Activated effector memory CD4-positive, alpha-beta T cell treated with anti-CD3 and anti-CD28 coated beads, Interleukin-2, amount 50 U/mL, for 16 hours (primary cell): ENCODE measurements at regions not wholly inside any gene's neighbourhood (a gene's known extent, or its start where the extent isn't known, plus 50 kb on each side); places are given as distances from the start of the nearest gene placed in this dataset.
"Not testable (repeated sequence)": the region's sequence is repeated elsewhere in the genome, so short reads cannot be mapped to it uniquely, and the experiment has no call there.

Source experiments
- DNase-seq: peaks from one replicate; pipeline ENCODE4 v3.0.0-alpha.2; 2020

DNA sequence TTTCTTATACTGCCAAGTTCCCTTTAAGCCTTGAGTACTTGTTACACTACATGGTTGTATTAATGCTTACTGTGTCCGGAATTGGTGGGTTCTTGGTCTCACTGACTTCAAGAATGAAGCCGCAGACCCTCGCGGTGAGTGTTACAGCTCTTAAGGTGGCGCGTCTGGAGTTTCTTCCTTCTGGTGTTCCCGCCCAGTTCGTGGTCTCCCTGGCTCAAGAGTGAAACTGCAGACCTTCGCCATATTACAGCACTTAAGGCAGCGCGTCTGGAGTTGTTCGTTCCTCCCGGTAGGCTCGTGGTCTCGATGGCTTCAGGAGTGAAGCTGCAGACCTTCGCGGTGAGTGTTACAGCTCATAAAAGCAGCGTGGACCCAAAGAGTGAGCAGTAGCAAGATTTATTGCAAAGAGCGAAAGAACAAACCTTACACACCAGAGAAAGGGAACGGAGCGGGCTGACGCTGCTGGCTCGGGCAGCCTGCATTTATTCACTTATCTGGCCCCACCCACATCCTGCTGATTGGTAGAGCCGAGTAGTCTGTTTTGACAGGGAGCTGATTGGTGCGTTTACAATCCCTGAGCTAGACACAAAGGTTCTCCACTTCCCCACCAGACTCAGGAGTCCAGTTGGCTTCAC is 1171.3 kb upstream of the B3GALT2 start:
- DNase-seq, result not testable (repeated sequence)

DNA sequence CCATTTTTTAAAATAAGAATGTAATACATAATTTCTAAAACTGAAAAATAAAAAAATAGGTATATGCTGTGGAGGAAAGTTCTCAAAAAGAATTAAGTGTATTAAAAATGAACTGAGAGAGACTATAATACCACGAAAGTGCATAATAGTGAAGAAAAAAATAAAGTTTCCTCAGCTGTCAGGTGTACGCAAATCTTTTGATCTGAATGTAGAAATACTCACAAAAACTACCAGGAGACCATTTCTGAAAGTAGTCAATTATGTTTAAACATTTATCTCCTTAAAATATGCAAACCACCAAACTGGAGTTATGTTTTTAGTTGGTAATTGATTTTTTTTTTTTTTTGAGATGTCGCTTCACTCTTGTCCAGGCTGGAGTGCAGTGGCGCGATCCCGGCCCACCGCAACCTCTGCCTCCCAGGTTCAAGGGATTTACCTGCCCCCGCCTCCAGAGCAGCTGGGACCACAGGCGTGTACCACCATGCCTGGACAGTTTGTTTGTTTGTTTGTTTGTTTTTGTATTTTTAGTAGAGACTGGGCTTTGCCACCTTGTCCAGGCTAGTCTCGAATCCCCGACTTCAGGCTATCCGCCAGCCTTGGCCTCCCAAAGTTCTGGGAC is 1169.2 kb upstream of the B3GALT2 start:
- DNase-seq, result no peak

DNA sequence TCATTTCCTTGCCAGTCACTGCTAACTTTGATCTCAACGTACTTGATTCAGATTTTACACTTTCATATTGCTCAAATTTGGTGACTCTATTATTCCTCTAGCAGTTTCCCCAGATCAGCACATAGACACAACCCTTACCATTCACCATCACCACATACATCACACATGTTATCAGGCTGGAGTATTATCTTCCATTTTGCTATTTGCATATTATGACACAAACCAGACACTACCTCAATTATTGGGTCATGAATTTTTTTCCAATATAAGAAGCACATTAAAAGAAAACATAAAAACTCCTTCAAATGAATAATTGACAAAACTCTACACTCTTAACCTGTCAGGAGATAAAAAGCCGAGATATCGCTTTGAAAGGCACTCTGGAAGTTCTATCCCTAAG is 1166.7 kb upstream of the B3GALT2 start:
- DNase-seq, result no peak

DNA sequence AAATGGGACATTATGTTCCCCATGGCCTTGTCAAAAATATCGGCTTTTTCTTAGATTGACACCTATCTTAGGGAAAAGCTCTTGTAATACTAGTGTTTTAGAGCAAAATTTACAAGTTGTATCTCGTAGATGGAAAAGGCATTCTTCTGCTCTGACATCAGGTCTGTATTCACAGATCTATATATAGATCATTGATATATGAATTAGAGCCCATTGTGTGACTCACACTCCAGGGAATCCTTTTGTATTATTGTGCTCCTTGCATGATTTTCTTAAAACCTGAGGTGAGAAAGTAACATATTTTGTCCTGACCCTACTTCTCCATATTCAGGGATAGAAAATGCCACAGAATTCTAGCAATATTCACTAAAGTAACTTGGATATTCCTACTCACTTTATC is 1160.8 kb upstream of the B3GALT2 start:
- DNase-seq, result no peak

DNA sequence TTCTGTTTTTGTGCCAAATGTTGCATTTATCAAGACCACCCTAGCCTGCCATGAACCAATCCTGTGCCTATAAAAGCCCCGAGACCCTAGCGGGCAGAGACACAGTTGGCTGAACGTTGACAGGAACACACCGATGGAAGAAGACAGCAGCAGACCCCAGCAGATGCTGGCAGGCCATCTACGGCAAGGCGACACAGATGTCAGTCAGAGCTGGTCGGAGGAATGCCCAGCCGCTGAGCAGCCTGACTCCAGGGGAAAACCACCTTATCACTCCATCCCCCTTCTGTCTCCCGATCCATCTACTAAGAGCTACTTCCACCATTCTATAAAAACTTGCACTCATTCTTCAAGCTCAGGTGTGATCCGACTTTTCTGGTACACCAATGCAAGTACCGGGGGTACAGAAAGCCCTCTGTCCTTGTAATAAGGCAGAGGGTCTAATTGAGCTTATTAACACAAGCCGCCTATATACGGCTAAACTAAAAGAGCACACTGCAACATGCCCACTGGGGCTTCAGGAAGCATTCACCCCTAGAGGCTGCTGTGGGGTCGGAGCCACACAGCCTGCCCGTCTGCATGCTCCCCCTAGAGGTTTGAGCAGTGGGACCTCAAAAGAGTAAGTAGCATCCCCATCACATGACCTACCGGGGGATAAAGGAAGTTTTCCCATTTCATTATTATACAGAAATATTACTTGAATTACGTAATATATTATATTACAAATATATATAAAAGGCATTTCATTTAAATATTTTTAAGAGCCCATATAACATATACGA is 1156.3 kb upstream of the B3GALT2 start:
- DNase-seq, result no peak

DNA sequence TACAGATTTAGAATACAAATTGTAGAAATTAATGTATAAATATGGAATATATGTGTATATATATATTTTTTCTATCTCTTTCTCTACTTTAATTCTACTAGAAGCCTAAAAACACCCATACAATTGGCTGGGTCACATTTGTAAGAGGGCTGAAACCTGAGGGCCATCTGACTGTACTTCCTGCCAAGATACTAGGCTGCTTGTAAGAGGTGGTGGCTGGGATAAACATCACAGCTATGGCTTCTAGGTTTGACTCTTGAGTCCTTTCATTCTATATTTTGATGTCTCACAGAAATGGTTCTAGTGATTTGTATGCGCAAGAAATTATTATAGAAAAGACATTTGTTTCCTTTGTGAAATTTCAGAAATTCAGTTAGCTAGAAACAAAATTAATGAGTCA is 1155.2 kb upstream of the B3GALT2 start:
- no peak for DNase-seq

DNA sequence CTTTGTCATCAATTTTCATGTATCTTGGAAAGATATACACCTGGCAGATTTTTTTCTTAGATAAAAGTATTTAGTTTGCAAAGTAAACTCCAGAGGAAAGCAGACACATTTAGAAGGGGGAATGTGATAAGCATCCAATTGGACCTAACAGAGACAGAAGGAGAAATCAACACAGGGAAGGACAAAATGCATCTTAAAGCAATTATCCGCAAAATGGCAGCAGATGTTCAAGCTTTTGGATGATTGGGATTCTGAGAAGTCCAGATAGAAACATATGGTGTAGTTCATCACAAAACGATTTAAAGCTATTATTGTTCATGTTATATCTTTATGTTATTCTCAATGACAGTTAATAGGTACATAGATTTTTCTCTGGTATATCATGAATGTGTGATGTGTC is 1153.1 kb upstream of the B3GALT2 start:
- DNase-seq, result no peak

DNA sequence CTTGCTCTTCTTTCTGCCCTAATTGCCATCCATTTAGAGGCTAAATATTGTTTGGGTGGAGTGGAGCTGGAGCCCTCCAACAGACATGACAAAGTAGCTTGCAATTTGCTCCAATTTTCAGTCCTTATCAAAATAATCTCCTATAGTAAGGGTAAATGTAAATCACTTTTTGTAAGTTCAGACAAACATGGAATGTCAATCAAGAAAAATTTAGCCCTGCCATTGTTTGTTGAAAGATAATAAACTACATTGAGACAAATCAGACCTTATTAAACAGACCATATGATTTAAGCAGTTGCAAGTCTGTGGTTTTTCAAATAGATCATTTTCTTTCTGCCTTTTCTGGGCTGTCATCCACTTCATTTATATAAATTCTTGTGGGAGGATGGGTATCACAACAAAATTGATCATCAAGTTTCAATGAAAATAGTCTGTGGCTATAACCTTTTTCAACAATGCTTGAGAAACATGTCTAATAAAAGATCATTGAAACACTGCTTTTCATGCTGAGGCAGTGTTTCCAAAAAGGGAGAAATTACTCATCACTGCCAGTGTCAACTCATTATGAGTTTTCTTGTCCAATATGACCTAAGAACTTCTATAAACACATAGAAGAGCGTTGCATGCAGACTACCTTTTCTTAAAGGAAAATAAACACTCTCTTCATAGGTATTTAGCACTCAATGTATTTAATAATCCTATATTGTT is 1152.0 kb upstream of the B3GALT2 start:
- no peak for DNase-seq

DNA sequence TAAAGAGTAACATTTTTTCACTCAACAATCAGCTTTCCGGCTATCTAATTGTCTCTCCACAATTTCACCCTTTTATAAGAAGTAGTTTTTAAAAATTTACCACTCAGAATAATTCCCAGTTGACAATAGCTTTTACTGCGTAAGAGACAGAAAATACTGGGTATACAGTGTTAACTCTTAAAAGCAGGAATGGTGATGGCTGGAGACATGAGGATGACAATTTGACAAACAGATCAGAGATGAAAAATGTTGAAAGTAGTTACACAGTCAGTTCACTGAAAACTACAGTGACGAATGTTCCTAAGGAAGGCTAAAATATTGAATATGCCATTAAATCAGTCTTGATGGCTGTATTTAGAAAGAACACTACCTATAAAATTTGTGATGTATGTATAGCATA is 1146.8 kb upstream of the B3GALT2 start:
- DNase-seq, result no peak

DNA sequence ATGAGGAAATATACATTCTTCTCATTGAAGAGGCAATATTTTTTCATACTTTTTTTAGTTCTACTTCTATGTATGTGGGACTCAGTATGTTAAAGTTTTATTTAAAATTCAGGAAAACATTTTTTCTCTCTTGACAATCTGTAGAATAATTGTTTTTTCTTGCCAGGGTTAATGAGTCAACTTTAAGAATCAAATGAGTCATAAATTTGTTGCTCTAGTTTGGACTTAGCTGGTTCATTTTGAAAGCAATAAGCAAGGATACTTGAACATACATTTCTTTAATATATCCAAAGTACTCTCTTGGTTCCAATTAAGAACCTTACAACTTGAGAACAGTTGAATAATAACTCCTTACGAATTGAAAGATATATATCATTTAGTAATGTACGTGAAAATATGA is 1145.3 kb upstream of the B3GALT2 start:
- DNase-seq, result no peak

DNA sequence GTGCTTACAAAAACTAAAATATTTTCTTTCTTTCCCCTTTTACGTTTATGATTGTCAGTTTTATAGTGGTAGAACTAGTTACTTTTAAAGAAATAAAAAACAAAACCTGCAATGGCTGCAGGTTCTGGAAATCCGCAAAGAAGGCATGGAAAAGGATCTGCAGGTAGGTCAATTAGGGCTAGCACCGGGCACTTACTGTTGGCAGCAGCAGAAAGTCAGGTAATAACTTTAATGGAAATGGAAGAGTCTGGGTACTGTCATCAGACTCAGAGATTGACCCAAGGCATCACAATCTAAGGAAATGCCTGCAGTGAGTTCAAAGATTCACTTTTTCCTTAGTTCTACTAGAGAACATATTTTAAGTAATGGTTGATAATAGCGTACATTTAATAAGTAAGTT is 1136.3 kb upstream of the B3GALT2 start:
- DNase-seq, result no peak

DNA sequence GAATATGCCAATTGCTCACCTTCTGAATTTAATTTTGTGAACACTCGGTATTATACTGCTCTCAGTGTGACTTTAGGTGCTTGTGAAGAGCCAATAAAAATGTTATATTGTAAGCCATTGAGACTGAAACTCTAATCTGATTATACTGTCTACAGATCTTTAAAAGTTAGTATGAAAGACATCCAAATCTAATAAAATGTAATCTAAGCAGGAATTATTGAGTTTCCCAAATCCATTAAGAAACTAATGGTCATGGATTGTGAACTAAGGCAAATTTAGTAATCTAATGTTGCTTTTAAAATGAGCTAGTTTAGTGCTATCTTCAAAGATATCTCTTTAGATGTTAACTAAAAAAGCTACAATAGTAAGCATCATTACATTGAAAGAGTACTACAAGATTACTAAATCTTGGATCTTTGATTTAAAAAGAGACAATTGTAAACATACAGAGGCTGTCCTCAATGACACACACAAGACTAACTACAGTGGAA is 1132.4 kb upstream of the B3GALT2 start:
- DNase-seq, result no peak

DNA sequence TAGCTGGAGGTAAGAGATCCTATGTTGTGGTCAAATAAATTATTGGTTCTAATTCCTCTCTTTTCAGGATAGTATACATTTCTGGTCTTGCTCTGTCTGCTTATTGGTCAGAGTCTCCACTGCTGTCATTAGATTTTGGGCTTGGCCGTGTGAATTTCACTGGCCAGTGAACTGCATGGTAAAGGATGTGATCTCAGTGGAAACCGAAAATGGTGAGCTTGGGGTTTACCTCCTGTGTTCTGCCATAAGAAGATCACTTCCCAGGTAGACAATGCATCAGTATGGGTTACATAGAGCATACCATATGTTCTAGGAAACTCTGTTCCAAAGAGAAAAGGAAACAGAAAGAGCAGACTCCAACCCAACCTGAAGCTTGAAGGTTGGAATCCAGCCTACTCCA is 1123.3 kb upstream of the B3GALT2 start:
- no peak for DNase-seq

DNA sequence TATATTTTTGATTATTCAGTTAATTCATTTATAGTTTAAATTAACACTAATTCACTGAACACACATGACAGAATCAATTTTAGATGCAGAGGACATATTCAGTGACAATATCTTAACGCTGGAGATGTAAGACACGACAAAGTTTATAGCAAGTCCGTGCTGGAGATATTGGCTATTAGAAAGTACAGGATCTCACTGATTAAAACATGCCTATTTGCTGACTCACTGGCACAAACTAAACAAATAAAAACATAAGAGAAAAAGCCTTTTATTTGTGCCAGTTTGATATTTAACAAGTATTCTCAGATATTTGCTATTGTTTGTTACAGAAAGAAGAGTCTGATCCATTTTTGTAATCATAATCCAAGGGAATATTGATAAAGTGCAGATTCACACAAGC is 1122.9 kb upstream of the B3GALT2 start:
- no peak for DNase-seq

DNA sequence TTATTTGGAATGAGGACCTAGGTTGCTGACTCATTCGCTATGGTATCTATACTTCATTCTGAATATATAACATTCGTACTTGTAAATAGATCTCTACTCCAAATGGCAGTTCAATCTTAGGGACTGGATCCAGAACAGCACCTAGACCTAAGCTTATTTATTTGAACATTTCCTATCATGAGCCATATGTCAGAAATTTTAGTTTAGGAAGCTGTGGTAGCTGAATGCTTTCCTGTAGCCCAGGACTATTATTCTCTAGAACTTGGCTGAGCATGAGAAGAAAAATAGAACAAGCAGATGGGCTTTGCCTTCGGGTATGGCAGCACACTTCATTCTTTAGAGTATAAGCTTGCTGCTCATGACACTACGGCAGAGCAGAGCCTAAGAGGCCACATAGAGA is 1114.4 kb upstream of the B3GALT2 start:
- DNase-seq, result no peak

DNA sequence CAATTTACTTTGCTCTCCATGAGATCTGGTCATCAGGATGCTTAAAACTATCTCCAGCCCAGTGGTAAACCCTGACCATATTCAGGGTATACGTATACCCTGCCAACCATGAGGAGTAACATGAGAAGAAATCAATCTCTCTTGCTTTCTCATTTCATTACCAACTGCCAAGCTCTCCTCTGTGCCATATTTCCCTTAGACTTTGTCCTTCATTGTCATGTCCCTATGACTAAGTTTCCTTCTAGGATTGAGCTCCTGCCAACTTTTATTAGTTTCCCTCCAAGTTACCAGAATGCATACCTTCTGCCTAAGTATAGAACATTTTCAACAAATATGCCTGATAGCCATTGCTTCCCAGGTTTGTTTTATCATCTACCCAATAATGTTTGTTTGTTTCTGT is 1113.9 kb upstream of the B3GALT2 start:
- DNase-seq, result no peak

DNA sequence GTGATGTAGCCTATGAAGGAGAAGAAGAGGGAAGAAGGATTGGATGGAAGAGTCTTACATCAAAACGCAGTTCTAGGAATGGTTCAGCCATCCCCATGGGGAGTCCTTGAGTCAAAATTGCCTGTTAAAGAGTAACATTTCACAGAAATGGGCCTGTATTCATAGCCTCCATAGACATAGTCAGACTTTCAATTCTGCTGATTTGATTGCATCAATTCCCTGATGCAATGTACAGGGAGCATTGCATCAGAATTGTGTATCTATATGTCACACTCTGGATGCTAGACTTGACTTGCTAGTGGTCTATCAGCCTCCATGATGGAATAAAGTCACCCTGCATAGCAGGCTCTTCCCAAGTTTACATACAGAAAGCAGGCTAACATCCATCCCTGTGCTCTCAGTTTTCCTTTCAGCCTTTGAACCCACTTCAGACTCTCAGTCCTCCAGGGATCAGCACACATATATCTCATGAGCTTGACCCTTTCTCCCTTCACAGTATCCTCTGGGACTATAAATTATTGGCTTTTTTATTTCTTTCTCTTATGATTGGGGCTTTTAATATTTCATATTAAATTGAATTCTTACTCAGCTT is 1111.7 kb upstream of the B3GALT2 start:
- no peak for DNase-seq

DNA sequence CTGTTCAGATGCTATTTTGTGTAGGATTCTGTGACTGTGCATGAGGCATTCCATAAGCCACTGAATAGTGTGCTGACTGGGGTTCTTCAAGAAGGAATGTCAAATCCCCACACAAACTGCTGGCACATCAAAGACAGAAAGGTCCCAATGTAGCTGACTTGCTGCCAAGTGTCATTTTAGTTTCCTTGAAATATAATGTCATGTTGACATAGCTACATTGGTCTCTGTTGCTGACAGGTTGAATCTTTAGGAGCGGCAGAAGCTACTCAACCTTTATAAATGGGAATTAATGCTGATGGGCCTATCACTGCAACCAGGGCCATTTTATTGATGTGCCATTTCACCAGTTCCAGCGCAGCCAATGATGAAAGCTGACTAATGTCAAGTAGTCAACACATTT is 1110.7 kb upstream of the B3GALT2 start:
- no peak for DNase-seq

DNA sequence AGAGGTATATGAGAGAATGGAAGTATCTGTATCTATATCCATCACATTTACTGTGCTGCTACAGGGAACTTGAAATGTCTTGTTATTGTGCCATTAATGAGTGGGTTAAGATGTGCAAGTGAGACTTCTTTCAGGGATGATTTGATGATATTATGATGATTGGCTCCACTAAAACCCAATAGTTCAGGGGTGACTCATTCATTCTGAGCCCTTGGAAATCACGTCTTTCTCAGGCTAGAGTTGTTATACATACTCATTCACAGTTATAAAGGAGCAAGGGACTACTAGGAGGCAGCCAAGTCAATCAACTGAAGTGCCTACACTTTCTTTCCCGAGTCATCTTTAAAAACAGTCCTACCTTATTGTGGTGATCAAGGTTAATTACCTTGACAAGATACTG is 1109.8 kb upstream of the B3GALT2 start:
- no peak for DNase-seq

DNA sequence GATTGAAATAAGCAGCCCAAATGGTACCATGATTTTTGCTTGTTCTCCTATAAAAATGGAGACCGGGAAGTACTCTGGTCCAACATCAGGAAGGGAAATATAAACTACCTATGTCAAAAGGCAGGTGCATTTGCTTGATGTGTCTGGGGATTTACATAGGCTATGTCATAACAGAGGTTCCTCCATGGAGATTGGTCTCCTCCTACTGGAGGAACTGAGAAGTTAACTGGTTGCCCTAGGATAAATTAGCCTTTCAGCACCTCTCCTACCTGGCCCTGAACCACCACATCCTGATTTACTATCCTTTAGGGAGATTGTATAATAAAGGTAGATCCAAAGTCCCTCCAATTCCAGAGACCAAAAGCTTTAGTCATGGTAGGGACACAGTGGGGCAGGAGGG is 1109.3 kb upstream of the B3GALT2 start:
- DNase-seq, result no peak

DNA sequence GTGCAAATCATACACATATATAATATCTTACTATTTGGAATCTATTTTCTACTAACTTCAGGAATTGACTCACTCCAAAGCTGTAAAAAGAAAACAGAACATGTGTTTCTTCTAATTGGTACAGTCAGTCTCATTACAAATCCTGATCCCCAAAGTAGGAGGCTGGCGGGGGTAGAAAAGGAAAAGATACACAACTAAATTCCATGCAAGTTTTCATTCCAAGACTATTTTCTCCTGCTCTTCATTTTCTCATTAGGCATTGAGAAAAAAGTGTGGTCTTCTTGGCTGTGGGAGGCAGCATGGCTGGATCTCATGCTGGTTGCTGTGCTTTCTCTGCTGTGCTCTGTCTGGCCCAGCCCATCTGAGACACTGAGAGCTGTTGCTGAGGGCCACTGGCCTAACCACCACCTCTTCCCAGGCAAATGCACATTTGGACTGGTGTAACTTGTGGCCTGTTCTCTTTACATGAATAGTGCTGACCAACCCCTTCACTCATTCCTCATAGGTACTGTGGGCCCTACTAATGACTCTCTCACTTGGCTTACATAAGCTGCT is 1107.5 kb upstream of the B3GALT2 start:
- no peak for DNase-seq

DNA sequence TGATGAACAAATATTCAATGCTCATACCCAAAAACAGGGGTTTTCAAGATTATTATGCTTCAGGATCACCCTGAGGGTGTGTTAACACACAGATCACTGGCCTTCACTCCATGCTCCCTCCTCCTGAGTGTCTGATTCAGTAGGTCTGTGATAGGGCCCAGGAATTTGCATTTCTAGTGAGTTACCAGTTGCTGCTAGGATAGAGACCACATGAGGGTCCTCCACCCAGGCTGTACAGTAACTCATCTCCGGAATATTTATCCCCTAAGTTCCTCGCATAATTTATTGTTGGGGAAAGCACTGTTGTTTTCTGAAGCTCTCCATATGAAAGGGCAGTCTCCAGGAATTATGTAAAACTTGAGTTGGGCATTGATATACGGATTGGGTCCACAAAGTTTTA is 1106.6 kb upstream of the B3GALT2 start:
- no peak for DNase-seq
